ENCODE measurements at regions not wholly inside any gene's neighbourhood (a gene's known extent, or its start where the extent isn't known, plus 50 kb on each side); places are given as distances from the start of the nearest gene placed in this dataset.

DNA sequence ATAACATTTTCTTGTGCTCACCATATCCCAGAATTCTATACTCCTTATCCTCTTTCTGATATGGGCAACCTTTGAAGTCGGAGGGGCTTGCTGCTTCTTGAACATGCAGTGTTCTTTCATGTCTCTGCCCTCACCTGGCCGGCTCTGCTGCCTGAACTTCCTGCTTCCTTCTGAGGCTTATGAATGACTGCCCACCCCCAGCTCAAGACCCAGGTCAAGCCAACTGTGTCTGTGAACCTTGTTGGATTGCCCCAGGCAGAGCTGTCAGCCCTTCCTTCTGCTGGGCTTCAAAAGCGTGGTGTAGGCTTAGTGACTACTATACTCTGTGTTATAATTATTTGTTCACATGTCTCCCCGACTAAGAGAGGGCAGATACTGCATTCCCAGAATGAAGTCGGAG lies 506.5 kb downstream of the HS3ST4 start:
- TF ChIP-seq, protein P1, sequence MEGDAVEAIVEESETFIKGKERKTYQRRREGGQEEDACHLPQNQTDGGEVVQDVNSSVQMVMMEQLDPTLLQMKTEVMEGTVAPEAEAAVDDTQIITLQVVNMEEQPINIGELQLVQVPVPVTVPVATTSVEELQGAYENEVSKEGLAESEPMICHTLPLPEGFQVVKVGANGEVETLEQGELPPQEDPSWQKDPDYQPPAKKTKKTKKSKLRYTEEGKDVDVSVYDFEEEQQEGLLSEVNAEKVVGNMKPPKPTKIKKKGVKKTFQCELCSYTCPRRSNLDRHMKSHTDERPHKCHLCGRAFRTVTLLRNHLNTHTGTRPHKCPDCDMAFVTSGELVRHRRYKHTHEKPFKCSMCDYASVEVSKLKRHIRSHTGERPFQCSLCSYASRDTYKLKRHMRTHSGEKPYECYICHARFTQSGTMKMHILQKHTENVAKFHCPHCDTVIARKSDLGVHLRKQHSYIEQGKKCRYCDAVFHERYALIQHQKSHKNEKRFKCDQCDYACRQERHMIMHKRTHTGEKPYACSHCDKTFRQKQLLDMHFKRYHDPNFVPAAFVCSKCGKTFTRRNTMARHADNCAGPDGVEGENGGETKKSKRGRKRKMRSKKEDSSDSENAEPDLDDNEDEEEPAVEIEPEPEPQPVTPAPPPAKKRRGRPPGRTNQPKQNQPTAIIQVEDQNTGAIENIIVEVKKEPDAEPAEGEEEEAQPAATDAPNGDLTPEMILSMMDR (IDR thresholded peaks at IDR 0.05) = no peak
- TF ChIP-seq POLR2A (IDR thresholded peaks at IDR 0.05) = no peak

All from heart left ventricle (tissue), 13 donors.